Stomach smooth muscle (tissue), 2 donors: ENCODE measurements at regions not wholly inside any gene's neighbourhood (a gene's known extent, or its start where the extent isn't known, plus 50 kb on each side); places are given as distances from the start of the nearest gene placed in this dataset.

Experiments used
- H3K27ac ChIP-seq: one replicate; pipeline ENCODE4 v1.7.0; 2013; ENCODE audit warnings: mild to moderate bottlenecking, low read length, inconsistent platforms
- H3K27me3 ChIP-seq, 2 donors: one replicate each; pipeline ENCODE4 v1.7.0; 2013; ENCODE audit warnings: low read length in 2 of 2; ENCODE audit not compliant: insufficient read depth in 2 of 2, control insufficient read depth in 1 of 2
- H3K36me3 ChIP-seq, 2 donors: one replicate each; pipeline ENCODE4 v1.7.0; 2013; ENCODE audit warnings: low read length in 2 of 2; ENCODE audit not compliant: control insufficient read depth in 2 of 2, insufficient read depth in 2 of 2
- H3K4me1 ChIP-seq: one replicate; pipeline ENCODE4 v1.7.0; 2013; ENCODE audit warnings: low read length; ENCODE audit not compliant: control insufficient read depth, insufficient read depth
- H3K4me3 ChIP-seq, 2 donors: one replicate each; pipeline ENCODE4 v1.7.0; 2013; ENCODE audit warnings: low read length in 2 of 2
- H3K9ac ChIP-seq, 2 donors: one replicate each; pipeline ENCODE4 v1.7.0; 2013; ENCODE audit warnings: low read length in 2 of 2, mild to moderate bottlenecking in 1 of 2
- H3K9me3 ChIP-seq, 2 donors: one replicate each; pipeline ENCODE4 v1.7.0; 2013; ENCODE audit warnings: low read length in 2 of 2; ENCODE audit not compliant: control insufficient read depth in 2 of 2
- donor health status: healthy.
- donor health status: Pancreatic carcinoma.

- H3K36me3 ChIP-seq: no peaks in the 10 kb centered on the region
- no peaks in the 10 kb centered on the region for H3K9me3 ChIP-seq
- H3K27ac ChIP-seq: no peak overlapping the region
- peak overlapping the region; percentile 54 to 69 for H3K4me3 ChIP-seq
- no peak overlapping the region for H3K9ac ChIP-seq
- peaks cover 12% of the 10 kb centered on the region for H3K4me1 ChIP-seq
- H3K27me3 ChIP-seq: peaks cover 23 to 50% of the 10 kb centered on the region in 2 donors
These were observed 2184.4 kb upstream of the TENM3 start for GRCh38 chr4:180058691-180059215.

GRCh38 chr4:180059216-180059881 is 2183.9 kb upstream of the TENM3 start:
- Histone ChIP-seq H3K9me3 (no peaks in the 10 kb centered on the region), H3K36me3 (no peaks in the 10 kb centered on the region), H3K27me3 (peaks cover 23 to 50% of the 10 kb centered on the region in 2 donors), H3K27ac (no peak overlapping the region), H3K9ac (no peak overlapping the region), H3K4me1 (peaks cover 12% of the 10 kb centered on the region), H3K4me3 (peak overlapping the region; percentile 52 to 69)

GRCh38 chr4:180060159-180060889 is 2182.9 kb upstream of the TENM3 start:
- H3K27ac ChIP-seq: no peak overlapping the region
- peaks cover 23 to 50% of the 10 kb centered on the region in 2 donors for H3K27me3 ChIP-seq
- no peak overlapping the region for H3K9ac ChIP-seq
- H3K9me3 ChIP-seq: no peaks in the 10 kb centered on the region
- H3K36me3 ChIP-seq: no peaks in the 10 kb centered on the region
- no peak overlapping the region for H3K4me3 ChIP-seq
- peaks cover 12% of the 10 kb centered on the region for H3K4me1 ChIP-seq

- Histone ChIP-seq H3K27ac (no peak overlapping the region), H3K9me3 (no peaks in the 10 kb centered on the region), H3K4me1 (no peaks in the 10 kb centered on the region), H3K27me3 (no peaks in the 10 kb centered on the region), H3K4me3 (no peak overlapping the region), H3K36me3 (no peaks in the 10 kb centered on the region), H3K9ac (no peak overlapping the region)
These were observed 2162.1 kb upstream of the TENM3 start for GRCh38 chr4:180081072-180081471.

- Histone ChIP-seq H3K36me3 (no peaks in the 10 kb centered on the region), H3K4me1 (no peaks in the 10 kb centered on the region), H3K27me3 (no peaks in the 10 kb centered on the region), H3K9me3 (no peaks in the 10 kb centered on the region), H3K9ac (no peak overlapping the region), H3K27ac (no peak overlapping the region), H3K4me3 (no peak overlapping the region)
These were observed 2158.6 kb upstream of the TENM3 start for GRCh38 chr4:180084561-180084960.

- H3K27ac ChIP-seq: no peak overlapping the region
- H3K36me3 ChIP-seq: no peaks in the 10 kb centered on the region
- H3K9ac ChIP-seq: no peak overlapping the region
- H3K9me3 ChIP-seq: no peaks in the 10 kb centered on the region
- no peaks in the 10 kb centered on the region for H3K4me1 ChIP-seq
- H3K4me3 ChIP-seq: no peak overlapping the region
- no peaks in the 10 kb centered on the region for H3K27me3 ChIP-seq
These were observed 2156.6 kb upstream of the TENM3 start for GRCh38 chr4:180086480-180087190.

GRCh38 chr4:180098586-180098985 is 2144.6 kb upstream of the TENM3 start:
- Histone ChIP-seq H3K27ac (no peak overlapping the region), H3K9ac (no peak overlapping the region), H3K9me3 (no peaks in the 10 kb centered on the region)

GRCh38 chr4:180099957-180100356 is 2143.2 kb upstream of the TENM3 start:
- Histone ChIP-seq H3K9me3 (no peaks in the 10 kb centered on the region), H3K9ac (no peak overlapping the region), H3K4me3 (no peak overlapping the region), H3K36me3 (no peaks in the 10 kb centered on the region), H3K4me1 (no peaks in the 10 kb centered on the region), H3K27ac (no peak overlapping the region), H3K27me3 (no peaks in the 10 kb centered on the region)

More at GRCh38 chr4:180098586-180098985, 2144.6 kb upstream of the TENM3 start:
- no peaks in the 10 kb centered on the region for H3K4me1 ChIP-seq
- H3K36me3 ChIP-seq: no peaks in the 10 kb centered on the region
- no peaks in the 10 kb centered on the region for H3K27me3 ChIP-seq
- H3K4me3 ChIP-seq: no peak overlapping the region

GRCh38 chr4:180100433-180101344 is 2142.5 kb upstream of the TENM3 start:
- Histone ChIP-seq H3K27me3 (no peaks in the 10 kb centered on the region), H3K4me3 (no peak overlapping the region), H3K9ac (no peak overlapping the region), H3K36me3 (no peaks in the 10 kb centered on the region), H3K9me3 (no peaks in the 10 kb centered on the region), H3K27ac (no peak overlapping the region), H3K4me1 (no peaks in the 10 kb centered on the region)
